ENCODE measurements at regions not wholly inside any gene's neighbourhood (a gene's known extent, or its start where the extent isn't known, plus 50 kb on each side); places are given as distances from the start of the nearest gene placed in this dataset.

DNA sequence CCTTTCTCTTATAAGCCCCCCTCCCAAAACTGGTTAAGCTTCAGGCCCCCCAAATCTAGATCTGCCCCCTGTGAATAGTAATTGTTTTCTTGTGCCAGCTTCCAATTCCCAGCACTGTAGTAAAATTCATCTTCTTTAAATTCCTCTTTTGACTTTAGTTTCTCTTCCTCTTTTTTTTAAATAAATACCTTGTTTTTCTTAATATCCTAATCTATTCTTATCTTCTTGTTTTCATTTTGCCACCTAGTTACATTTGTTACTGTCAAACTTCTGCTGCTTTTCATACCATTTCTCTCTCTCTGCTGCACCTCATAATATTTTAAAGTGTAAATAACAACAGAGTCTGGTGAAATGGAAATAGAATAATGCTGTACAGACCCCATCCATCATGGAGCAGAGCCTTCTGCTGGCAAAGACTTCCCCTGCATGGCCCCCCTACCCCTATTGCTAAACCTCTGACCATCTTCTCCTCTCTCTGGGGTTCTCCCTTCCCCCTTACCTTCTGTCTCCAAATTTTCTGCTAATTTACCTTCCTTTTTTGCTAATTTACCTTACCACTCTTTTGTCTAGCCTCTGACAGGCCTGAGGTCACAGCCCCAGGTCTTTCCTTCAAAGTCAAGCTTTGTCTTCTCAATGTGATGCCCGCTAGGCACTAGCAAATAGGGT, 94.9 kb upstream of the PAPOLG start:
- H3K4ac ChIP-seq (ENCODE audit: low read depth, low read length), result no peak overlapping the region
- no peak overlapping the region for H3T11ph ChIP-seq (ENCODE audit: low read length)
- no peak overlapping the region for H2BK120ac ChIP-seq (ENCODE audit: low read depth, low read length, poor library complexity, severe bottlenecking)
- TF ChIP-seq, protein P1, sequence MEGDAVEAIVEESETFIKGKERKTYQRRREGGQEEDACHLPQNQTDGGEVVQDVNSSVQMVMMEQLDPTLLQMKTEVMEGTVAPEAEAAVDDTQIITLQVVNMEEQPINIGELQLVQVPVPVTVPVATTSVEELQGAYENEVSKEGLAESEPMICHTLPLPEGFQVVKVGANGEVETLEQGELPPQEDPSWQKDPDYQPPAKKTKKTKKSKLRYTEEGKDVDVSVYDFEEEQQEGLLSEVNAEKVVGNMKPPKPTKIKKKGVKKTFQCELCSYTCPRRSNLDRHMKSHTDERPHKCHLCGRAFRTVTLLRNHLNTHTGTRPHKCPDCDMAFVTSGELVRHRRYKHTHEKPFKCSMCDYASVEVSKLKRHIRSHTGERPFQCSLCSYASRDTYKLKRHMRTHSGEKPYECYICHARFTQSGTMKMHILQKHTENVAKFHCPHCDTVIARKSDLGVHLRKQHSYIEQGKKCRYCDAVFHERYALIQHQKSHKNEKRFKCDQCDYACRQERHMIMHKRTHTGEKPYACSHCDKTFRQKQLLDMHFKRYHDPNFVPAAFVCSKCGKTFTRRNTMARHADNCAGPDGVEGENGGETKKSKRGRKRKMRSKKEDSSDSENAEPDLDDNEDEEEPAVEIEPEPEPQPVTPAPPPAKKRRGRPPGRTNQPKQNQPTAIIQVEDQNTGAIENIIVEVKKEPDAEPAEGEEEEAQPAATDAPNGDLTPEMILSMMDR (conservative IDR thresholded peaks at IDR 0.05), result no peak
- Mint-ChIP-seq H3K4me3 (no peak overlapping the region), H3K4me1 (no peaks in the 10 kb centered on the region), H3K27me3 (ENCODE audit: low read depth) (peaks cover 2% of the 10 kb centered on the region), H3K9me3 (peaks cover 8% of the 10 kb centered on the region in 2 experiments; a peak in 3 of 5 replicates), H3K36me3 (ENCODE audit: insufficient read depth in 1 of 3, low read depth in 3 of 3) (no peaks in the 10 kb centered on the region; a peak in 2 of 7 replicates), H3K27ac (no peak overlapping the region)
- H3K56ac ChIP-seq (ENCODE audit: insufficient read length, low read depth, low read length), result no peak overlapping the region
- no peak overlapping the region for H3K14ac ChIP-seq (ENCODE audit: insufficient read depth, low read length)
- no peaks in the 10 kb centered on the region for H3K79me1 ChIP-seq (ENCODE audit: insufficient read depth, low read depth, low read length, poor library complexity, severe bottlenecking)
- H3K9ac ChIP-seq (ENCODE audit: extremely low read depth, insufficient read length, low read length), result no peak overlapping the region
- no peaks in the 10 kb centered on the region for H3K27me3 ChIP-seq (ENCODE audit: insufficient read depth, low read length)
- no peaks in the 10 kb centered on the region for H3K4me1 ChIP-seq (ENCODE audit: insufficient read depth, low read length)
- no peak overlapping the region for H3K18ac ChIP-seq (ENCODE audit: insufficient read length, low read depth, low read length)
- H3K23ac ChIP-seq (ENCODE audit: insufficient read length, low read depth, low read length), result no peak overlapping the region
- no peak overlapping the region for H2AFZ ChIP-seq (ENCODE audit: low read length)
- WGBS (ENCODE audit: extremely low coverage, insufficient read length, low lambda C conversion rate), result no CpG with 5 or more reads among the region's 1 CpG
- H2BK20ac ChIP-seq (ENCODE audit: low read depth, low read length, poor library complexity, severe bottlenecking), result no peak overlapping the region
- H2BK5ac ChIP-seq (ENCODE audit: insufficient read length, low read length), result no peak overlapping the region
- H4K8ac ChIP-seq (replicated peaks; ENCODE audit: insufficient read length, low read depth, low read length), result no peak overlapping the region
- H4K20me1 ChIP-seq (ENCODE audit: control insufficient read depth, insufficient read depth, insufficient read length), result no peaks in the 10 kb centered on the region
- H3K79me2 ChIP-seq (ENCODE audit: insufficient read depth, low read length), result no peaks in the 10 kb centered on the region
- no peak overlapping the region for H4K91ac ChIP-seq (ENCODE audit: insufficient read length, low read depth, low read length)
- DNase-seq, result no peak
- no peak overlapping the region for H3K27ac ChIP-seq (ENCODE audit: insufficient read length, low read depth, low read length)
- H3K4me2 ChIP-seq (ENCODE audit: insufficient read depth, insufficient read length, low read length), result no peak overlapping the region
- no peak overlapping the region for H4K5ac ChIP-seq (ENCODE audit: insufficient read length, low read depth, low read length)
- H2AK5ac ChIP-seq (ENCODE audit: insufficient read length, low read length), result no peak overlapping the region
- no peaks in the 10 kb centered on the region for H3K9me3 ChIP-seq (ENCODE audit: control insufficient read depth, low read depth, low read length)
- H3K23me2 ChIP-seq (ENCODE audit: insufficient read length, low read depth, low read length, poor library complexity, severe bottlenecking), result no peaks in the 10 kb centered on the region
- no peak overlapping the region for H2BK15ac ChIP-seq (ENCODE audit: low read depth, low read length)
- H2BK12ac ChIP-seq (ENCODE audit: insufficient read length, low read depth, low read length), result no peak overlapping the region

Data from H9 (cell line).